Gastroesophageal sphincter (tissue), 4 donors: ENCODE measurements at regions not wholly inside any gene's neighbourhood (a gene's known extent, or its start where the extent isn't known, plus 50 kb on each side); places are given as distances from the start of the nearest gene placed in this dataset.
"Not testable (repeated sequence)": the region's sequence is repeated elsewhere in the genome, so short reads cannot be mapped to it uniquely, and the experiment has no call there.

Experiments
- ATAC-seq: fragments of 150-250 bp; one replicate; pipeline ENCODE4 v1.9.1; 2016; ENCODE audit warnings: mild to moderate bottlenecking, moderate library complexity
- H3K27ac ChIP-seq, 4 donors: fragments of 200-600 bp; sonication (generic) in 3 of 4; 1 replicate in 3 of 4; 2 replicates in 1 of 4; pipeline ENCODE4 v1.5.1; 2016 to 2019
- H3K27me3 ChIP-seq: fragments of 200-600 bp; sonication (generic); one replicate; pipeline ENCODE4 v1.5.1; 2019
- H3K36me3 ChIP-seq, 2 donors: fragments of 200-600 bp; sonication (generic); one replicate each; pipeline ENCODE4 v1.5.1; 2019; ENCODE audit warnings: control low read depth in 1 of 2
- H3K4me1 ChIP-seq, 3 donors: fragments of 200-600 bp; sonication (generic); 1 replicate in 2 of 3; 2 replicates in 1 of 3; pipeline ENCODE4 v1.5.1; 2016 to 2019; ENCODE audit warnings: control low read depth in 2 of 3
- H3K4me3 ChIP-seq, 2 donors: fragments of 200-600 bp; sonication (generic); one replicate each; pipeline ENCODE4 v1.5.1; 2019; ENCODE audit warnings: mild to moderate bottlenecking in 1 of 2, moderate library complexity in 1 of 2
- H3K9me3 ChIP-seq, 3 donors: fragments of 200-600 bp; sonication (generic); one replicate each; pipeline ENCODE4 v1.5.1; 2017 to 2019; ENCODE audit warnings: control low read depth in 2 of 3
- EP300 ChIP-seq: sonication (generic); formaldehyde crosslinking; IDR thresholded peaks from one replicate; pipeline ENCODE4 v1.6.1; 2017; ENCODE audit warnings: antibody characterized with exemption, mild to moderate bottlenecking
- POLR2A ChIP-seq, 2 donors: fragments of 450-650 bp; IDR thresholded peaks; one replicate each; pipeline ENCODE4 v1.6.1; 2017; ENCODE audit warnings: antibody characterized with exemption in 2 of 2, mild to moderate bottlenecking in 2 of 2, moderate library complexity in 1 of 2
- POLR2AphosphoS5 ChIP-seq: sonication (generic); formaldehyde crosslinking; IDR thresholded peaks from one replicate; pipeline ENCODE4 v1.6.1; 2017; ENCODE audit warnings: antibody characterized with exemption
- WGBS, 2 donors: methylation state at CpG; one replicate each; pipeline ENCODE4 v1.1.5; 2018; ENCODE audit warnings: low coverage in 1 of 2; 5-methylcytosine and 5-hydroxymethylcytosine counted together
- TF ChIP-seq, protein P1 (sequence below), 4 experiments: fragments of 200-600 bp in 2 of 4; fragments of 450-650 bp in 2 of 4; sonication (generic) in 1 of 4; IDR thresholded peaks; one replicate each; pipeline ENCODE4 v1.5.1; 2017 to 2019; ENCODE audit warnings: antibody characterized with exemption in 4 of 4, mild to moderate bottlenecking in 2 of 4, moderate library complexity in 2 of 4

DNA sequence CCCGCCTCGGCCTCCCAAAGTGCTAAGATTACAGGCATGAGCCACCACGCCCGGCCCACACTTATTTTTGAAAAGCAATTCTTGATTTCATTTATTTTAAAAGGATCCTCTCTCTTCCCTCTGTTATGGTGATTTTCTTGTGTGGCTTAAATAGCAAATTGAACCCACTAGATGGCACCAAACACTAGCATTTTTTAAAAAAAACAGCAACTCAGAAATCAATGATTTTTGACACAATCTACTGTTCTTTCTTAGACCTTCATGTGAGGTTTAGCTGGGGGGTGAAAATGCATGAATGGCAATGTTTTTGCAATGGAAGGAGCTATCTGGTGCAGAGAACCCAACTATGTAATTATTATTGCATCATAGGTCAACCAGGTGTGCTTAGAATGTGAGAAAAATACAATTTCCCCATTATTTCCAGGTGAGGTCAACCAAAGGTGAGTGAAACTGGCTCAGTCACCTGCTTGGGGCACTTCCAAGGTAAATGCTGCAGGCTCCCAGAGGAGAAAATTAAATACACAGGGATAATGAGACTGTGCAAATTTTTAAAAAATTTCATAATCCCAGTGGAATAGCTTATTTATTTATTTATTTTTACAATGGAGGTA is 226.7 kb upstream of the PRKX start:
- Histone ChIP-seq H3K4me3 (no peak overlapping the region), H3K4me1 (no peaks in the 10 kb centered on the region), H3K36me3 (no peaks in the 10 kb centered on the region), H3K27me3 (no peaks in the 10 kb centered on the region), H3K9me3 (no peaks in the 10 kb centered on the region), H3K27ac (no peak overlapping the region)
- 10 to 26% methylated on average over 3 to 4 of the region's 4 CpGs for WGBS, 2 donors
- TF ChIP-seq POLR2AphosphoS5 = no peak
- TF ChIP-seq, protein P1, sequence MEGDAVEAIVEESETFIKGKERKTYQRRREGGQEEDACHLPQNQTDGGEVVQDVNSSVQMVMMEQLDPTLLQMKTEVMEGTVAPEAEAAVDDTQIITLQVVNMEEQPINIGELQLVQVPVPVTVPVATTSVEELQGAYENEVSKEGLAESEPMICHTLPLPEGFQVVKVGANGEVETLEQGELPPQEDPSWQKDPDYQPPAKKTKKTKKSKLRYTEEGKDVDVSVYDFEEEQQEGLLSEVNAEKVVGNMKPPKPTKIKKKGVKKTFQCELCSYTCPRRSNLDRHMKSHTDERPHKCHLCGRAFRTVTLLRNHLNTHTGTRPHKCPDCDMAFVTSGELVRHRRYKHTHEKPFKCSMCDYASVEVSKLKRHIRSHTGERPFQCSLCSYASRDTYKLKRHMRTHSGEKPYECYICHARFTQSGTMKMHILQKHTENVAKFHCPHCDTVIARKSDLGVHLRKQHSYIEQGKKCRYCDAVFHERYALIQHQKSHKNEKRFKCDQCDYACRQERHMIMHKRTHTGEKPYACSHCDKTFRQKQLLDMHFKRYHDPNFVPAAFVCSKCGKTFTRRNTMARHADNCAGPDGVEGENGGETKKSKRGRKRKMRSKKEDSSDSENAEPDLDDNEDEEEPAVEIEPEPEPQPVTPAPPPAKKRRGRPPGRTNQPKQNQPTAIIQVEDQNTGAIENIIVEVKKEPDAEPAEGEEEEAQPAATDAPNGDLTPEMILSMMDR (IDR thresholded peaks at IDR 0.05) = peak in 1 of 4 experiments; percentile 18
- ATAC-seq = no peak

DNA sequence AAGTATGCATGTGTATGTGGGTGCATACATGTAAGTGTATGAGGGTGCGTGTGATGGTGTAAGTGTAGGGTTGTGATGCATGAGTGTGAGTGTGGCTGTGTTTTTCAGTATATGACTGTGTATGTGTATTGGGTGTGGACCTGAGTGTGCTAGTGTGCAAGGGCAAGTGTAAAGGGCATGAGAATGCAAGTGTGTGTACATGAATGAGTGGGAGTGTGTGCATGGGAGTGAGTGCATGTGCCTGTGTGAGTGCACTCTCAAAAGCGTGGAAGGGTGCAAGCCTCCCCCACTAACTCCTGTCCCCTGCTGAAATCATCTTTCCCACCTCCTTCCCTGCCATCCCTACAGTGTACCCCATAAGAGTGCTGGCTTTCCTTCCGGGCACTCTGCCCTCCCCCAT is 225.1 kb upstream of the PRKX start:
- H3K4me1 ChIP-seq = no peaks in the 10 kb centered on the region
- H3K4me3 ChIP-seq = no peak overlapping the region
- no peak overlapping the region for H3K27ac ChIP-seq
- H3K9me3 ChIP-seq = no peaks in the 10 kb centered on the region
- no peak for ATAC-seq
- WGBS, 2 donors = 100% methylated on average over 1 to 2 of the region's 3 CpGs
- no peak for TF ChIP-seq POLR2AphosphoS5
- TF ChIP-seq EP300 = no peak
- no peak for TF ChIP-seq POLR2A (IDR thresholded peaks at IDR 0.05)
- TF ChIP-seq, protein P1 (IDR thresholded peaks at IDR 0.05) = no peak
- no peaks in the 10 kb centered on the region for H3K27me3 ChIP-seq
- H3K36me3 ChIP-seq = no peaks in the 10 kb centered on the region

DNA sequence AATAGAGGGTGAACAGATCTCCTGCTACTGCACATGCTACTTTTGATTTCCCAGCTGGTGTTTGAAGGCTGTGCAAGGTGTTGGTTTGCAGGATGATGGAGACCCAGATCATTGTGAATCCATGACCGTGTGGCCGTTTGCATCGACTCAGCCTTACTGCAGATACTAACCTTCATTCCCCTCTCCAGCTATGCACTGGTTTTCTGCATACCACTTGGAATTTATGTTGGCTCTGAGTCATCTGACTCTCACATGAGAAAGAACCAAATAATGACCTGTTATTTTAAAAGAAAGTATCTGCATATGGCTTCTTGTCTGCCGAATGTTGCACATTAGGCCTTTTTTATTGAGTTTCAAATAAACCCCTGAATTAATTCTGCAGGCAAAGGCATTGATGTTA is 221.7 kb upstream of the PRKX start:
- H3K9me3 ChIP-seq, H3K27me3 ChIP-seq, H3K4me1 ChIP-seq, H3K36me3 ChIP-seq, H3K27ac ChIP-seq, ATAC-seq, H3K4me3 ChIP-seq: not testable (repeated sequence)
- WGBS, 2 donors = no CpG with 5 or more reads among the region's 4 CpGs

DNA sequence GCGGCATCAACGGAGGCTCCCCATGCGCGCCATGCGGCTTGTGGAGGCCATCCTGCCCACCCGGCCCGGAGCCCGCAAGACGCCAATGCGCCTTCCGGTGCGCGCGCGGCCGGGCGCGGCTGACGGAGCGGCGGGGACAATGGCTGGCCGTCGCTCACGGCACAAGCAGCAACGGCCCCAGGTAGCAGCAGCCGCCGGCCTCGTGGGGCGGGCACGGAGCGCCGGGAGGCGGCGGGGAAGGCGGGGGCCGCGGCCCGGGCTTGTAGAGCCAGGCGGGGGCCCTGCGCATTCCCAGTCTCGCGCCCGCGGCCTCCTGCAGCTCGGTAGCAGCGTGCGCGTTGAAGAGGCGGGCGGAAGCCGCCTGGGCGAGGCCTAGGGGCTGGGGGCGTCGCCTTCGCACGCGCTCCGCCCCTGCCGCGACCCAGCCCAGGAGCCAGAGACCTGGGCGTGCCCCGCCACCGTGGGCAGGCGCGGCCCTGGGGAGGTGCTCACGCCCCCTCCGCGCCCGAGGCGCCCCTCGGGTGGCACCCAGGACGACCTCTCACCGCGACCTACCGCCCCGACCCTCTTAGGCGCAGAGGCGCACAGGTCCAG is 207.1 kb upstream of the PRKX start:
- ATAC-seq = peak; percentile 76
- not testable (repeated sequence) for H3K27me3 ChIP-seq, H3K9me3 ChIP-seq, H3K4me1 ChIP-seq, H3K4me3 ChIP-seq, H3K36me3 ChIP-seq, H3K27ac ChIP-seq
- no CpG with 5 or more reads among the region's 78 CpGs for WGBS, 2 donors

DNA sequence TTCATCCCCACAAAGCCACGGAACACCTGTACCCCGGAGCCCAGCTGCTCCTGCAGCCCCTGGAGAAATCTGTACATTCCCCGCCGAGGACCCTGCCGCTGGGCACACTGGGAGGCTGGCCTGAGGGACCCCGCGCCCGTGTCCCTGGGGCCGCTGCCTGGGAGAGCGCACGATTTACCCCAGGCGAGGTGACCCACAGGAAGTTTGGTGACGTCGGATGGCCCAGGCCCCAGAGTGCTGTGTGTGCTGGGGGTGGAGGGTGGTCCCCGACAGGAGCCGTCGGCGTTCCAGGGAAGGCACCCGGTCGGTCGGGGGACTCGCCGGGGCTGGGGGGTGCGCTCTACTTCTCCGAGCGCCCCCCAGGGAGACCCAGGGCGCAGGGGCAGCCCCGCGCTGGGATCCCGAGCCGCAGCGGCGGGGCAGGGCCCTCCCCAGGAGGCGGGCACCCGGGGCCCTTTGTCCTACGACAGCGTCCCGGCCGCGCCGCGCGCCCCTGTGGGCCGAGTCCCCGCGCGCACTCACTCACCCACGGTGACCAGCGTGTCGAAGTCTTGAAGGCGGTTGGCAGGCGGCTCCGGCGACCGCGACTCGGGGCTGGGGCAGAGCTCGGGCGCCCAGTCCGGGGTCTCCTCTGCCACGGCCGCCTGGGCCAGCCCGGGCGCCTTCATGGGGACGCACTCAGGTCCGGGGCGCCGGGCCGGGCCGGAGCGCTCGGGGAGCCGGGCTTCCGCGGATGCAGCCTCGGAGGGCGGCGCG is 206.4 kb upstream of the PRKX start:
- WGBS, 2 donors = no CpG with 5 or more reads among the region's 79 CpGs
- not testable (repeated sequence) for H3K27ac ChIP-seq, ATAC-seq, H3K36me3 ChIP-seq, H3K9me3 ChIP-seq, H3K4me3 ChIP-seq, H3K4me1 ChIP-seq, H3K27me3 ChIP-seq

DNA sequence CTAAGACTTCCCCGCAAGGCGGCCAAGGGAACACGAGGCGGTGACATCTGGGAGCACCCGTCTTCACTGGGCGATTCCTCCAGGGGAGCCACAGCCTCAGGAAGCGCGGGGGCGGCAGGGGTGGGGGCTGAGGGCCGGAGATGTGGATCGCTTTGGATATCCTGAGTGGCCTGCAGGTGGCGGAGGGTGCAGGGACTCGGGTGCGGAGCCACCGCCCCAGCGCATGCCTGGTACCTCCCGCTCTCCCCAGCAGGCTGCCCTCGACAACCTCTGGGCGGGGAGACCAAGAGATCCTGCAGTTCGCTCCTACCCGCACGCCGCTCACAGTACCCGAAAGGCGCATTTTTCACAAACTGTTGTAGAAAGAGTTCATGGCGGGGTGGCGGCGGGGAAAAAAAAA is 201.4 kb upstream of the PRKX start:
- not testable (repeated sequence) for H3K4me1 ChIP-seq, ATAC-seq, H3K27me3 ChIP-seq, H3K27ac ChIP-seq, H3K4me3 ChIP-seq, H3K9me3 ChIP-seq, H3K36me3 ChIP-seq
- WGBS, 2 donors = no CpG with 5 or more reads among the region's 28 CpGs

DNA sequence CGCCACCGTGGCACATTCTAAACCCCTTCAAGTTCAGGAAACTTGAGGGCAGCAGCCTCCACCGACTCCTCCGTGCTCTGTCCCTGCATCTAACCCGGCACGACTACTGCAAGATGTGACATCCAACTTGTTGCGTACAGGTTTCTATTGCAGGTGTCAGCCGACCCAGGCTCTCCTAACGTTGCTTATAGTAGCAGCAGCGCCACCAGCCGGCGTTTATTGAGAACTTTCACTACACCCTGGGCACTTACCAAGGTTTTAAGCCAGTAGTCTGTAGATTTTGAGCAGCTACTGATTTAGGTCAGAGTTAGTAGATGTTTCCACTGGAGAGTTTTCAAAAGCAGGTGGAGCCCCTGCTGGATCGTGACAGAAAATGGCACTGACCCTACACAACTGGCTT is 200.6 kb upstream of the PRKX start:
- not testable (repeated sequence) for H3K9me3 ChIP-seq, H3K4me1 ChIP-seq, H3K27ac ChIP-seq, H3K27me3 ChIP-seq, H3K4me3 ChIP-seq, H3K36me3 ChIP-seq, ATAC-seq
- WGBS, 2 donors = no CpG with 5 or more reads among the region's 13 CpGs

DNA sequence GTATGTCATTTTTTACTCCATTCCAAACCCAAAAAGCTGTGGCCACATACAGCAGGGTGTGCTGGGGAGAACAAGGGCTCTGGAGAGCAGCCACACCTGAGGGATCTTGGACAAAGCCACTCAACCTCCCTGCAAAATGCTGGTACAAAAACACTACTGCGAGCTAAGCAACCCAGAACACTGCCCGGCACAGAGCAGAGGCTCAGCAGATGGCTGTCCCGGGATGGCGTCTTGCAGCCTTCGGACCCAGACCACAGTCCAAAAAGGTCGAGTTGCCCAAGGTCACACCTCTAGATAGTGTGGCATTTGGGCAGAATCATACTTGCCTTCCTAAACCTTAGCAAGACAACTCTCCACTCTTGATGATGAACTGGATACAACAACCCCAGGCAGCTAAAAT is 197.6 kb upstream of the PRKX start:
- not testable (repeated sequence) for H3K36me3 ChIP-seq, H3K27me3 ChIP-seq, H3K27ac ChIP-seq, H3K9me3 ChIP-seq, H3K4me1 ChIP-seq, ATAC-seq, H3K4me3 ChIP-seq
- no CpG with 5 or more reads among the region's 6 CpGs for WGBS, 2 donors

DNA sequence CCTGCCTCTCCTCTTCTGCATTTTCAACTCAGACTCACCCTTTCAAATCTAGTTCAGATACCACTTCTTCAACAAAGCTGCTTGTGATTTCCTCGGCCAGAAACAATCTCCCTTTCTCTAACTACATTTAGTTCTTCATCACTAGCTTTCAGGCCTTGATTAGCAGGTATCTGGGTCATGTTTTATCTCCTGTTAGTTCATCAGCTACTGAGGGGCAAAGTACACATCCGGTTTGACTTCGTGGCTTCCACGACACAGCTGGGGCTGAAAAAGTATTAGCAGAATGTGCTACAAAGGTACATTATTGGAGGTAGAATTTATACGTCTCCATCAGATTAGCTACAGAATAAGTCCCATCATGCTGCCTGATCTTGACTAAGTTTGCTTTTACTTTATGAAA is 197.2 kb upstream of the PRKX start:
- H3K4me1 ChIP-seq, H3K27me3 ChIP-seq, H3K4me3 ChIP-seq, ATAC-seq, H3K36me3 ChIP-seq, H3K27ac ChIP-seq, H3K9me3 ChIP-seq: not testable (repeated sequence)
- WGBS, 2 donors = no CpG with 5 or more reads among the region's 5 CpGs

DNA sequence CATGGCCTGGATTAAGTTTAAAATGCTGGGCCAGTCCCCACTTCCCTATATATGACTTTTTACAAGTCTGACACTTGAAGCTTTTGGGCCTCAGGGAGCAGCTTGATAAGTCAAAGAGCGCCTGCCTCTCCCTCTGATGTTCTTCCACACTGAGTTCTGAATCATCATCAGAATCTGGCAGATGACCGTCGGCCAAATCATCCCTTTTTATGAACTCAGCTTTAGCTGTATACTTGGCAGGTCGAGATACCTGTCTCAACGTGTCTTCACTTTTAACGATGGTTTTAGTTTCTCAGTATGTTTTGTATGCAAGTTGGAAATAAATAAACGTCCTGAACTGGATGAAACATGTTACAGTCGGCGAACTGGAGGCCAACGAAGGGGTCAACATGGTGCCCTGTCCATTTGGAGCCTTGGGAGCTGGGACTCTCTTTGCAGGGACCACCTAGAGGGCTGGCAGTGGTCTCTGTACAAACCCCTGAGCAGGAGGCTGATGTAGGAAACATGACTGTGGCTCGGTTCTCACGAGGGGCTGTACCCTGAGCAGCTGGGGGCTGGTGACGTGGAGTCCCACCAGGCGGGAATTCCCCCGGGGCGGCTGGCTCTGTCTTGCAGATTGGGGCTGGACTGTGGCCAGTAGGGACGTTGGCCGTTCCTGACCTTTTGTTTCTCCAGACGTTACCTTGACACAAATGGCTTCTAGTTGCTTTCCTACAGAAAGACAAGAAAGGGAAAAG is 192.2 kb upstream of the PRKX start:
- not testable (repeated sequence) for H3K36me3 ChIP-seq, H3K27ac ChIP-seq, H3K4me3 ChIP-seq, H3K9me3 ChIP-seq, H3K4me1 ChIP-seq, ATAC-seq, H3K27me3 ChIP-seq
- no CpG with 5 or more reads among the region's 19 CpGs for WGBS, 2 donors

DNA sequence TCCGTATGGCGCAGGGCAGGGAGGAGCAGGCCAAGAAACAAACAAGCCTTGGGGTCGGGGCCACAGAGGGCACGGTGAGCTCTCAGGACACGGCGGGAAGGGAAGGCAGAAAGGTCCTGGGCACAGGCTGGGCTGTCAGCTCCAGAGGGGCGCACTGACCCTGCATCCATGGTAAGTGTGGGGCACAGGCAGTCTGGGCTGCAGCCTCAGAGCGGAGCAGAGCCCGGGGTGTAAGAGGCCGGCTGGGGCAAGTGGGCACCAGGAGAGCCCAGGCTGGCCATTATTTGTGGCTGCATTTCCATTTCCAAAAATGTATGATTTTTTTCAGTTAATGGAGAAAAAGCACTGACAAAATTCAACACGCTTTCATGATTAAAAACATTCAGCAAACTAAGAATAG is 188.8 kb upstream of the PRKX start:
- not testable (repeated sequence) for H3K4me3 ChIP-seq, ATAC-seq, H3K27me3 ChIP-seq, H3K9me3 ChIP-seq, H3K36me3 ChIP-seq, H3K4me1 ChIP-seq, H3K27ac ChIP-seq
- WGBS, 2 donors = no CpG with 5 or more reads among the region's 11 CpGs
